H1 (cell line): ENCODE measurements at regions not wholly inside any gene's neighbourhood (a gene's known extent, or its start where the extent isn't known, plus 50 kb on each side); places are given as distances from the start of the nearest gene placed in this dataset.

Experiments
- CTCF ChIA-PET: fragments of 300-600 bp; sonication (Branson Sonifier 250); formaldehyde crosslinking; loops from one replicate; lab custom pipeline; 2021; ENCODE audit not compliant: partially characterized antibody; lab: Charles Lee
- POLR2A ChIA-PET: fragments of 300-600 bp; sonication (Branson Sonifier 250); formaldehyde crosslinking; loops from one replicate; lab custom pipeline; 2021; ENCODE audit warnings: inconsistent platforms; ENCODE audit not compliant: partially characterized antibody; lab: Charles Lee
- DNase-seq, 2 experiments: peaks; one replicate each; pipeline versions ENCODE4 v3.0.0 to v3.0.0-alpha.2; 2010 to 2022; ENCODE audit warnings: low spot score in 2 of 2, low read depth in 1 of 2, mixed read lengths in 1 of 2
- FAIRE-seq: peaks from 2 replicates; lab custom pipeline; 2011; peaks lifted over from hg19 to GRCh38; lab: Jason Lieb, UNC
- H2AFZ ChIP-seq: 2 replicates; pipeline ENCODE4 v1.8.1; 2012; ENCODE audit warnings: low read length, inconsistent platforms
- H2AK5ac ChIP-seq: 2 replicates; pipeline ENCODE4 v1.6.1; 2013; ENCODE audit warnings: low read depth, low read length
- H2BK120ac ChIP-seq: replicated peaks from 2 replicates; pipeline ENCODE3; 2013; ENCODE audit warnings: low read depth, low read length, inconsistent platforms
- H2BK12ac ChIP-seq: 2 replicates; pipeline ENCODE4 v1.6.1; 2013; ENCODE audit warnings: low read depth, low read length
- H2BK15ac ChIP-seq: 2 replicates; pipeline ENCODE4 v1.6.1; 2013; ENCODE audit warnings: low read length
- H2BK20ac ChIP-seq: 2 replicates; pipeline ENCODE4 v1.6.1; 2013; ENCODE audit warnings: low read length
- H2BK5ac ChIP-seq: 2 replicates; pipeline ENCODE4 v1.6.1; 2013; ENCODE audit warnings: low read depth, low read length
- H3K14ac ChIP-seq: 2 replicates; pipeline ENCODE4 v1.6.1; 2013; ENCODE audit warnings: inconsistent platforms; ENCODE audit not compliant: insufficient read length
- H3K18ac ChIP-seq: 2 replicates; pipeline ENCODE4 v1.6.1; 2013; ENCODE audit warnings: low read length; ENCODE audit errors: extremely low read depth
- H3K23ac ChIP-seq: 2 replicates; pipeline ENCODE4 v1.6.1; 2013; ENCODE audit warnings: inconsistent platforms; ENCODE audit not compliant: insufficient read length
- H3K23me2 ChIP-seq: 2 replicates; pipeline ENCODE4 v1.6.1; 2013; ENCODE audit warnings: low read depth, low read length
- H3K27ac ChIP-seq: 2 replicates; pipeline ENCODE4 v1.6.1; 2011; ENCODE audit warnings: low read depth, low read length, inconsistent platforms
- H3K27me3 ChIP-seq, 4 experiments: replicated peaks in 1 of 4; 1 replicate in 1 of 4; 2 replicates in 3 of 4; pipeline versions ENCODE4 v1.6.1 to v1.8.1; 2011 to 2013; ENCODE audit warnings: low read length in 3 of 4, mild to moderate bottlenecking in 3 of 4, inconsistent platforms in 2 of 4, mixed read lengths in 2 of 4, moderate library complexity in 1 of 4; ENCODE audit not compliant: control insufficient read depth in 3 of 4, insufficient read depth in 3 of 4; ENCODE audit errors: extremely low read depth in 1 of 4
- H3K36me3 ChIP-seq, 4 experiments: 2 replicates each; pipeline versions ENCODE4 v1.6.1 to v1.8.1; 2011 to 2013; ENCODE audit warnings: mild to moderate bottlenecking in 4 of 4, low read length in 3 of 4, moderate library complexity in 2 of 4, control low read depth in 1 of 4, inconsistent platforms in 1 of 4; ENCODE audit not compliant: insufficient read depth in 4 of 4, control insufficient read depth in 2 of 4
- H3K4ac ChIP-seq: replicated peaks from 2 replicates; pipeline ENCODE3; 2013; ENCODE audit warnings: low read length, low read depth, mixed read lengths, inconsistent platforms; ENCODE audit not compliant: insufficient read length
- H3K4me1 ChIP-seq, 4 experiments: replicated peaks in 1 of 4; 1 replicate in 1 of 4; 2 replicates in 3 of 4; pipeline versions ENCODE4 v1.6.1 to v1.8.1; 2011 to 2013; ENCODE audit warnings: low read length in 3 of 4, inconsistent platforms in 2 of 4, mixed read lengths in 1 of 4; ENCODE audit not compliant: insufficient read depth in 4 of 4, control insufficient read depth in 3 of 4
- H3K4me2 ChIP-seq, 2 experiments: 2 replicates each; pipeline versions ENCODE4 v1.6.1 to v1.8.1; 2011 to 2013; ENCODE audit warnings: low read depth in 2 of 2, low read length in 2 of 2, control low read depth in 1 of 2, inconsistent platforms in 1 of 2, mild to moderate bottlenecking in 1 of 2; ENCODE audit not compliant: insufficient read depth in 1 of 2
- H3K4me3 ChIP-seq, 4 experiments: fragments of 200-600, 300-600 bp in 1 of 4; sonication (generic), shearing (Covaris generic), sonication (Bioruptor Twin) in 1 of 4; 2 replicates each; pipeline versions ENCODE4 v1.5.1 to v1.8.1; 2011 to 2016; ENCODE audit warnings: low read length in 4 of 4, low read depth in 3 of 4, control low read depth in 2 of 4, inconsistent platforms in 2 of 4, mild to moderate bottlenecking in 2 of 4, mixed read lengths in 1 of 4, moderate library complexity in 1 of 4; ENCODE audit not compliant: insufficient read depth in 2 of 4; ENCODE audit errors: extremely low read depth in 1 of 4
- H3K56ac ChIP-seq: replicated peaks from 2 replicates; pipeline ENCODE3; 2013; ENCODE audit warnings: low read depth, mild to moderate bottlenecking, mixed read lengths, low read length, inconsistent platforms; ENCODE audit not compliant: insufficient read length
- H3K79me1 ChIP-seq: 2 replicates; pipeline ENCODE4 v1.6.1; 2013; ENCODE audit warnings: low read depth, low read length, control low read depth
- H3K79me2 ChIP-seq, 2 experiments: 2 replicates each; pipeline versions ENCODE4 v1.6.1 to v1.8.1; 2012 to 2013; ENCODE audit warnings: low read length in 2 of 2, mild to moderate bottlenecking in 2 of 2, inconsistent platforms in 1 of 2; ENCODE audit not compliant: insufficient read depth in 2 of 2, control insufficient read depth in 1 of 2
- H3K9ac ChIP-seq, 4 experiments: replicated peaks in 1 of 4; 1 replicate in 1 of 4; 2 replicates in 3 of 4; pipeline versions ENCODE4 v1.6.1 to v1.8.1; 2011 to 2013; ENCODE audit warnings: low read depth in 3 of 4, low read length in 3 of 4, control low read depth in 2 of 4, mild to moderate bottlenecking in 2 of 4, moderate library complexity in 2 of 4, inconsistent platforms in 1 of 4; ENCODE audit errors: extremely low read depth in 1 of 4
- H3K9me3 ChIP-seq, 2 experiments: 2 replicates each; pipeline versions ENCODE4 v1.6.1 to v1.8.1; 2012 to 2013; ENCODE audit warnings: mild to moderate bottlenecking in 2 of 2, moderate library complexity in 2 of 2, control low read depth in 1 of 2, inconsistent platforms in 1 of 2, low read depth in 1 of 2, low read length in 1 of 2, mixed read lengths in 1 of 2; ENCODE audit not compliant: insufficient read depth in 2 of 2
- H4K20me1 ChIP-seq, 2 experiments: replicated peaks in 1 of 2; 2 replicates each; pipeline versions ENCODE3 to v1.8.1; 2011 to 2013; ENCODE audit warnings: inconsistent platforms in 2 of 2, low read length in 2 of 2, mild to moderate bottlenecking in 1 of 2; ENCODE audit not compliant: insufficient read depth in 2 of 2, control insufficient read depth in 1 of 2
- H4K5ac ChIP-seq: 2 replicates; pipeline ENCODE4 v1.6.1; 2013; ENCODE audit warnings: low read length, low read depth, mixed read lengths, inconsistent platforms; ENCODE audit not compliant: insufficient read length
- H4K8ac ChIP-seq: 2 replicates; pipeline ENCODE4 v1.8.0; 2013; ENCODE audit warnings: mild to moderate bottlenecking, moderate library complexity, low read length, inconsistent platforms; ENCODE audit not compliant: insufficient read depth; ENCODE audit errors: extremely low read depth
- H4K91ac ChIP-seq: replicated peaks from 2 replicates; pipeline ENCODE3; 2013; ENCODE audit warnings: low read length, mixed read lengths, inconsistent platforms; ENCODE audit not compliant: insufficient read length
- CBX5 ChIP-seq: fragments of 300-800, 300-1000 bp; sonication (generic); IDR thresholded peaks from 2 replicates; pipeline ENCODE4 v1.7.1; 2016; ENCODE audit warnings: antibody characterized with exemption, low read length, low read depth
- FOSL1 ChIP-seq: IDR thresholded peaks from 2 replicates; pipeline ENCODE4 v1.6.1; 2011; ENCODE audit warnings: mild to moderate bottlenecking, low read depth, low read length, moderate library complexity; ENCODE audit not compliant: insufficient read depth
- KDM1A ChIP-seq: fragments of 200-600, 300-600 bp; sonication (generic); IDR thresholded peaks from 2 replicates; pipeline ENCODE4 v1.7.1; 2016; ENCODE audit warnings: mild to moderate bottlenecking, low read length, borderline replicate concordance
- PHF8 ChIP-seq: fragments of 200-600 bp; sonication (generic); conservative IDR thresholded peaks from 2 replicates; pipeline ENCODE4 v1.7.1; 2012; ENCODE audit warnings: low read depth, mild to moderate bottlenecking, inconsistent platforms, low read length, moderate library complexity
- SIN3A ChIP-seq, 2 experiments: IDR thresholded peaks in 1 of 2; conservative IDR thresholded peaks in 1 of 2; 2 replicates each; pipeline ENCODE4 v1.6.1; 2011 to 2012; ENCODE audit warnings: low read length in 2 of 2, improper control_type of control experiment in 1 of 2, low read depth in 1 of 2, mild to moderate bottlenecking in 1 of 2
- SP1 ChIP-seq: IDR thresholded peaks from 2 replicates; pipeline ENCODE4 v1.6.1; 2011; ENCODE audit warnings: low read depth, low read length
- SUZ12 ChIP-seq: fragments of 200-600 bp; sonication (generic); IDR thresholded peaks from 2 replicates; pipeline ENCODE4 v1.6.1; 2012; ENCODE audit warnings: mild to moderate bottlenecking, inconsistent platforms, low read length, moderate library complexity, mixed read lengths
- TBP ChIP-seq: IDR thresholded peaks from 2 replicates; pipeline ENCODE4 v1.6.1; 2011; ENCODE audit warnings: low read depth, low read length, improper control_type of control experiment
- TEAD4 ChIP-seq: IDR thresholded peaks from 2 replicates; pipeline ENCODE4 v1.6.1; 2012; ENCODE audit warnings: low read depth, low read length, inconsistent platforms, mixed read lengths
- WGBS, 2 experiments: shearing (Covaris generic) in 1 of 2; methylation state at CpG; one replicate each; pipeline versions ENCODE4 v1.1.6 to v1.1.7; 2013 to 2015; ENCODE audit warnings: low lambda C conversion rate in 2 of 2, mixed read lengths in 2 of 2, inconsistent platforms in 1 of 2, low coverage in 1 of 2, missing lambda C conversion rate in 1 of 2; ENCODE audit not compliant: insufficient replicate concordance in 2 of 2, insufficient coverage in 1 of 2, insufficient read length in 1 of 2; ENCODE audit errors: extremely low coverage in 1 of 2, missing lambda C conversion rate in 1 of 2; 5-methylcytosine and 5-hydroxymethylcytosine counted together
- TF ChIP-seq, protein P1 (sequence below): IDR thresholded peaks from 2 replicates; pipeline ENCODE4 v1.6.1; 2012; ENCODE audit warnings: inconsistent platforms

- Histone ChIP-seq H2BK12ac (no peak overlapping the region), H3K56ac (no peak overlapping the region), H3K4me3 (no peak overlapping the region), H3K36me3 (no peaks in the 10 kb centered on the region), H2AFZ (no peak overlapping the region), H2BK5ac (no peak overlapping the region), H4K20me1 (no peaks in the 10 kb centered on the region), H3K18ac (no peak overlapping the region), H2AK5ac (no peak overlapping the region), H3K27ac (no peak overlapping the region), H3K23me2 (no peaks in the 10 kb centered on the region), H2BK120ac (no peak overlapping the region), H2BK20ac (no peak overlapping the region), H3K79me2 (no peaks in the 10 kb centered on the region), H3K4me2 (no peak overlapping the region), H3K4me1 (no peaks in the 10 kb centered on the region), H2BK15ac (no peak overlapping the region), H3K9me3 (no peaks in the 10 kb centered on the region), H3K9ac (no peak overlapping the region), H3K4ac (no peak overlapping the region), H4K5ac (no peak overlapping the region), H4K8ac (no peak overlapping the region), H3K14ac (no peak overlapping the region), H3K79me1 (no peaks in the 10 kb centered on the region), H3K23ac (no peak overlapping the region), H3K27me3 (no peaks in the 10 kb centered on the region), H4K91ac (no peak overlapping the region)
- DNase-seq (no peak), FAIRE-seq (no peak)
- CTCF ChIA-PET, result no interaction called here
- POLR2A ChIA-PET, result no interaction called here
- WGBS, 2 experiments, result 100% methylated on average over 3 of the region's 3 CpGs; no CpG with 5 or more reads in 1 of the 2 experiments
- no peak for TF ChIP-seq KDM1A
- no peak for TF ChIP-seq SIN3A (conservative IDR thresholded peaks at IDR 0.05 in 1 of 2, IDR thresholded peaks at IDR 0.05 in 1 of 2; ENCODE audit: low read depth in 1 of 2, low read length in 2 of 2)
- no peak for TF ChIP-seq FOSL1
- no peak for TF ChIP-seq SP1
- TF ChIP-seq CBX5, result no peak
- TF ChIP-seq, protein P1, sequence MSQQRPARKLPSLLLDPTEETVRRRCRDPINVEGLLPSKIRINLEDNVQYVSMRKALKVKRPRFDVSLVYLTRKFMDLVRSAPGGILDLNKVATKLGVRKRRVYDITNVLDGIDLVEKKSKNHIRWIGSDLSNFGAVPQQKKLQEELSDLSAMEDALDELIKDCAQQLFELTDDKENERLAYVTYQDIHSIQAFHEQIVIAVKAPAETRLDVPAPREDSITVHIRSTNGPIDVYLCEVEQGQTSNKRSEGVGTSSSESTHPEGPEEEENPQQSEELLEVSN, result no peak
- TF ChIP-seq PHF8, result no peak
- no peak for TF ChIP-seq SUZ12
- no peak for TF ChIP-seq TBP
- TF ChIP-seq TEAD4, result no peak
Measured at GRCh38 chr2:81247648-81248047, 943.1 kb upstream of the LRRTM1 start.
